ENCODE measurements at regions not wholly inside any gene's neighbourhood (a gene's known extent, or its start where the extent isn't known, plus 50 kb on each side); places are given as distances from the start of the nearest gene placed in this dataset.
"Not testable (repeated sequence)": the region's sequence is repeated elsewhere in the genome, so short reads cannot be mapped to it uniquely, and the experiment has no call there.

DNA sequence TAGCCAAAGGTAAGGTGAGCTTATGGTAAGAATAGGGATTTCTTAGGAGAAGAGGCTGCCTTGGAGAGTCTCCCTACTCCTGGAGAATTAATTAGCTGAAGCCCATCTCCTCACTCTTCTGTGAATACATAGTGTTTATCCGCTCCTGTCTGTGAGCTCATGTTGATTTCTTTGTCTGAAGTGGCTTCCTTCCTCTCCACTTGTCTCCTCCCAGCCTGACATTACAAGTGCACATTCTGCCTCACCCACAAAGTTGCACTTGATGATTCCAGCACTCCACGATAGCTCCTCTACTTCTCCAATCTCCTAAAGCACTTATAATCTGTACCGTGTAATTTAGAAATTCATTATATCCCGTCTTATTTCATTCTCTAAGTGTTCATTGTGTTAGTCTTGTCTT lies 287.2 kb downstream of the QKI start:
- H3K9ac ChIP-seq (ENCODE audit: low read length in 5 of 5) = no peak overlapping the region
- H3K27ac ChIP-seq (ENCODE audit: low read depth, low read length) = no peak overlapping the region
- no peaks in the 10 kb centered on the region for H3K36me3 ChIP-seq (ENCODE audit: control insufficient read depth in 5 of 5, insufficient read depth in 5 of 5, low read length in 5 of 5)
- no peaks in the 10 kb centered on the region for H3K27me3 ChIP-seq (ENCODE audit: control insufficient read depth in 5 of 5, insufficient read depth in 4 of 5, low read length in 5 of 5)
- H3K4me1 ChIP-seq (ENCODE audit: control insufficient read depth in 5 of 5, insufficient read depth in 5 of 5, low read length in 5 of 5) = peaks cover 0 to 11% (median under 1%) of the 10 kb centered on the region in 5 donors
- no peak overlapping the region for H3K4me3 ChIP-seq (ENCODE audit: low read depth in 1 of 5, low read length in 5 of 5)
- no peaks in the 10 kb centered on the region for H3K9me3 ChIP-seq (ENCODE audit: control insufficient read depth in 5 of 5, low read length in 5 of 5)

DNA sequence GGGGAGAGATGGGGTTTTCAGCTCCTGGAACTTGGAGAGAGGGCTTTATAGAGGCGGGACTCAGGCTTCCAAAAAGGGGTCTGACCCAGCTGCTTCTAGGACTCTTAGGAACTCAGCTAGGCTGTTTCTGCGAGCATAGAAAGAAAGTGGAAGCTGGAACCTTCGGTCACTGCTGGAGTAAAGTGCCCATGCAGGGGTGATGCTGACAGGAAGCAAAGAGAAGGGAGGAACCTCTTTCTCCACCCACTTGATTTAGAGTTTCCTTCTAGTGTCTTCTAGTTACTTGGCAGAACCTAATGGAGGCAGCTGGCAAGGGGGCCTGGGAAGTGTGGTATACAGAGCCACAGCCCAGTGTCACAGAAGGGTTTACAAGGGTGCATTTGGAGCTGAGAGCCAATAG lies 283.6 kb downstream of the QKI start:
- H3K27ac ChIP-seq (ENCODE audit: low read depth, low read length) = no peak overlapping the region
- H3K4me3 ChIP-seq (ENCODE audit: low read depth in 1 of 5, low read length in 5 of 5) = no peak overlapping the region
- no peak overlapping the region for H3K9ac ChIP-seq (ENCODE audit: low read length in 5 of 5)
- no peaks in the 10 kb centered on the region for H3K27me3 ChIP-seq (ENCODE audit: control insufficient read depth in 5 of 5, insufficient read depth in 4 of 5, low read length in 5 of 5)
- peaks cover 0 to 10% (median 0%) of the 10 kb centered on the region in 5 donors for H3K4me1 ChIP-seq (ENCODE audit: control insufficient read depth in 5 of 5, insufficient read depth in 5 of 5, low read length in 5 of 5)
- no peaks in the 10 kb centered on the region for H3K9me3 ChIP-seq (ENCODE audit: control insufficient read depth in 5 of 5, low read length in 5 of 5)
- H3K36me3 ChIP-seq (ENCODE audit: control insufficient read depth in 5 of 5, insufficient read depth in 5 of 5, low read length in 5 of 5) = no peaks in the 10 kb centered on the region

DNA sequence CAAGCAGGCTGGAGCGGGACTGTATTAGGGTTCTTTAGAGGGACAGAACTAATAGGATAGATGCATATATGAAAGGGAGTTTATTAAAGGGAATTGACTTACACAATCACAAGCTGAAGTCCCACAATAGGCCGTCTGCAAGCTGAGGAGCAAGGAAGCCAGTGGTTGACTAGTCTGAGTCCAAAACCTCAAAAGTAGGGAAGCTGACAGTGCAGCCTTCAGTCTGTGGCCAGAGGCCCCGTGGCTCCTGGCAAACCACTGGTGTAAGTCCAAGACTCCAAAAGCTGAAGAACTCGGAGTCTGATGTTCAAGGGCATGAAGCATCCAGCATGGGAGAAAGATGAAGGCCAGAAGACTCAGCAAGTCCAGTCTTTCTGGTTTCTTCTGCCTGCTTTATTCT lies 281.8 kb downstream of the QKI start:
- H3K4me1 ChIP-seq (ENCODE audit: control insufficient read depth in 5 of 5, insufficient read depth in 5 of 5, low read length in 5 of 5); H3K27me3 ChIP-seq (ENCODE audit: control insufficient read depth in 5 of 5, insufficient read depth in 4 of 5, low read length in 5 of 5); H3K36me3 ChIP-seq (ENCODE audit: control insufficient read depth in 5 of 5, insufficient read depth in 5 of 5, low read length in 5 of 5); H3K9ac ChIP-seq (ENCODE audit: low read length in 5 of 5); H3K27ac ChIP-seq (ENCODE audit: low read depth, low read length); H3K9me3 ChIP-seq (ENCODE audit: control insufficient read depth in 5 of 5, low read length in 5 of 5); H3K4me3 ChIP-seq (ENCODE audit: low read depth in 1 of 5, low read length in 5 of 5): not testable (repeated sequence)

DNA sequence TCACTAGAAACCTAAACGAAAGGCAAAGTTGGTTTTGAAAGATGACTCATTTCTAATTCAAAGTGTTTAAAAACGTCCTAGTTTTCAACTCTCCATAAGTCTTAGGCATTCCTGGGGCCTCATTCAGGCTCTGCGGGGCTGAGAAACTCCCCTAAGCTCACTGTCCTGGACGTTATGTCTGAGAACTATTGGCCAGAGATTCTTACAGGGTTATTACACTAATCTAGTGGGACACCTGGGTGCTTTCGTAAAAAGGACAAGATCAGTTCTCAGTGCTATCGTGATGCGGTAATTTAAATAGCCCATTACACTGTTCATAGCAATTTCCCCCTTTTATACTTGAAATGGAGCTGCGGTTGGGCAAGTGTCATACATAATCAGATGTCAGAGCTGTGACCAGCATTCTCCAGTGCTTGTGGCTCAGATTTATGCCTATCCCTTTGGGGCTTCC lies 280.9 kb downstream of the QKI start:
- H3K4me1 ChIP-seq (ENCODE audit: control insufficient read depth in 5 of 5, insufficient read depth in 5 of 5, low read length in 5 of 5) = no peaks in the 10 kb centered on the region
- no peaks in the 10 kb centered on the region for H3K27me3 ChIP-seq (ENCODE audit: control insufficient read depth in 5 of 5, insufficient read depth in 4 of 5, low read length in 5 of 5)
- H3K27ac ChIP-seq (ENCODE audit: low read depth, low read length) = no peak overlapping the region
- H3K4me3 ChIP-seq (ENCODE audit: low read depth in 1 of 5, low read length in 5 of 5) = no peak overlapping the region
- no peaks in the 10 kb centered on the region for H3K9me3 ChIP-seq (ENCODE audit: control insufficient read depth in 5 of 5, low read length in 5 of 5)
- H3K36me3 ChIP-seq (ENCODE audit: control insufficient read depth in 5 of 5, insufficient read depth in 5 of 5, low read length in 5 of 5) = no peaks in the 10 kb centered on the region
- H3K9ac ChIP-seq (ENCODE audit: low read length in 5 of 5) = no peak overlapping the region

DNA sequence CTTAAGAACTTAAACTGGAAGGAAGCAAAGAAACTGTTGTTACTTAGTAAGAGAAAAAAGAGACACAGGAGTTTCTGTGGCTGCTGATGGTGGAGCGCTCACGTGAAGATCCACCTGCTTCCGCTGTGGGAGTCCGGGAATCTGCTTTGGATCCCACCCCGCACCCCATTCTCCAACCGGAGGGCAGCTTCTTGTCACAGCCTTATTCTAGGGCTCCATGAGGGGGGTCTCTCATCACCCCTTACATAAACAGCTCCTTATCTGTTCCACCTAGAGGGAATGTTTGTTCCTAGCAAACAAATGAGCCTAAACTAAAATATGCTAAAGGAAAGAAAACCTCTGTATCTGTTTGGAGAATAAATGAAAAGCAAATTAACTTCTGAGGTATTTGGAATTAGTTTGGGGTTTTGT lies 280.5 kb downstream of the QKI start:
- no peak overlapping the region for H3K9ac ChIP-seq (ENCODE audit: low read length in 5 of 5)
- H3K4me3 ChIP-seq (ENCODE audit: low read depth in 1 of 5, low read length in 5 of 5) = no peak overlapping the region
- H3K36me3 ChIP-seq (ENCODE audit: control insufficient read depth in 5 of 5, insufficient read depth in 5 of 5, low read length in 5 of 5) = no peaks in the 10 kb centered on the region
- no peaks in the 10 kb centered on the region for H3K4me1 ChIP-seq (ENCODE audit: control insufficient read depth in 5 of 5, insufficient read depth in 5 of 5, low read length in 5 of 5)
- H3K27ac ChIP-seq (ENCODE audit: low read depth, low read length) = no peak overlapping the region
- no peaks in the 10 kb centered on the region for H3K27me3 ChIP-seq (ENCODE audit: control insufficient read depth in 5 of 5, insufficient read depth in 4 of 5, low read length in 5 of 5)
- no peaks in the 10 kb centered on the region for H3K9me3 ChIP-seq (ENCODE audit: control insufficient read depth in 5 of 5, low read length in 5 of 5)

DNA sequence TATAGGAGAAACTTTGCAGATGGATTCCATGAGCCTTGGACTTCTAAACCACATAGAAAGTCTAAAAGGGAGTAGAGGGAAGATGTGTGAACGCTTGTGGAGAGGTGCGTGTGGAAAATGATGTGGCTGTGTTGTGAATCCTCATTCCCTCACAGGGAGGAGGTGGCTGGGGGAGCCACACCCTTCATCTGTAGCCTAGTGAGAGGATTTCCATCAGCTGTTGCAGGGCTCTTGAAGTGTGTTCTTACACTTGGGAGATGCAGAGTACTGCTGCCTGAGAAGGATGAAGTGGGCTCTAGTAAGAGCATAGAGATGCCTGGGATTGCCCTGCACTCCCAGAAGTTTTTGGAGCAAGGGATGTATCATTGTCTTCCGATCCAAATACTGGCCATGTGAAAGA lies 279.6 kb downstream of the QKI start:
- Histone ChIP-seq H3K36me3 (ENCODE audit: control insufficient read depth in 5 of 5, insufficient read depth in 5 of 5, low read length in 5 of 5) (no peaks in the 10 kb centered on the region), H3K9ac (ENCODE audit: low read length in 5 of 5) (no peak overlapping the region), H3K27me3 (ENCODE audit: control insufficient read depth in 5 of 5, insufficient read depth in 4 of 5, low read length in 5 of 5) (no peaks in the 10 kb centered on the region), H3K27ac (ENCODE audit: low read depth, low read length) (no peak overlapping the region), H3K4me3 (ENCODE audit: low read depth in 1 of 5, low read length in 5 of 5) (no peak overlapping the region), H3K9me3 (ENCODE audit: control insufficient read depth in 5 of 5, low read length in 5 of 5) (no peaks in the 10 kb centered on the region), H3K4me1 (ENCODE audit: control insufficient read depth in 5 of 5, insufficient read depth in 5 of 5, low read length in 5 of 5) (no peaks in the 10 kb centered on the region)

DNA sequence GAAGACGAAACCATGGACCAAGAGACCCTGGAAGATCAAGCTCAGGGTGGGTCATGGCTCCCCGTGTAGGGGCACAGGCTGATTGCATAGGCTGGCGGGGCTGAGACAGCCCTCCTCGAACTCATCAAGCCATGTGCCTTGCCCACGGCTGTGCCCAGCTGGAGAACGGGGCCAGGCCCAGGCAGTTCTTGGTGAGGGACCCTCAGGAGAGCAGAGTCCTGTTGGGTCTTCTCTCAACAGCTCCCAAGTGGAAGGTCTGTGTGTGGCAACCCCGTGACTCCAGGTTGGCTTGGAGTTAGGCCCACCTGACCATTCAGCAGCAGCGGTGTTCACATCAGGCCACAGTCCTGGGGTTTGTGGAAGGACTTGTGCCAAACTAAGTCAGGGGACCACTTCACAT lies 276.5 kb downstream of the QKI start:
- Histone ChIP-seq H3K27me3 (ENCODE audit: control insufficient read depth in 5 of 5, insufficient read depth in 4 of 5, low read length in 5 of 5) (no peaks in the 10 kb centered on the region), H3K9me3 (ENCODE audit: control insufficient read depth in 5 of 5, low read length in 5 of 5) (no peaks in the 10 kb centered on the region), H3K4me1 (ENCODE audit: control insufficient read depth in 5 of 5, insufficient read depth in 5 of 5, low read length in 5 of 5) (peaks cover 0 to 6% (median 0%) of the 10 kb centered on the region in 5 donors), H3K9ac (ENCODE audit: low read length in 5 of 5) (no peak overlapping the region), H3K4me3 (ENCODE audit: low read depth in 1 of 5, low read length in 5 of 5) (no peak overlapping the region), H3K36me3 (ENCODE audit: control insufficient read depth in 5 of 5, insufficient read depth in 5 of 5, low read length in 5 of 5) (no peaks in the 10 kb centered on the region), H3K27ac (ENCODE audit: low read depth, low read length) (no peak overlapping the region)

DNA sequence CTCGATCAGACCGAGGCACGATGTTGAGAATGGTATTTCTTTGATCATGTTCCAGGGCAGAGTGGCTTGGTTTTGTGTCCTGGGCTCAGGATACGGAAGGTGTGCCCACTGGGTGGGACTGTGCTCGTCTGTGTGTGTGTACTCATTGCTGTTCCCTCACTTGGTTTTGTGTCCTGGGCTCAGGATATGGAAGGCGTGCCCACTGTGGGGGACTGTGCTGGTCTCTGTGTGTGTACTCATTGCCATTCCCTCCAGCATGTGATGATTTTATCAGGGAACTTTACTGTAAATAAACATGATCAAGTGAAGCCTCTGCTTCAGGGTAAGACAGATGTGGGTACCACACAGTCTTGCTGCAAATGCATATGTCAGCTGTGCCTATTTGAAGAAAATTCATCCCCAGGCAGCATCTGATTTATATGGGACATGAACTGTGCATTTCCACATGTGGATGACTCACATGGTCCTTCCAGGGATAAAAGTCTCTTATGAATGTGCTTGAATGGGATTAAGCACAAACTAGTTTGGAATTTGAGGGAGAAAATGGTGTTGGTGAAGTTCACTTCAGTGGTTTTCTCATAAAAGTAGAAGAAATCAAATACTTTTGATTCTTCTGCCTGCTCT lies 274.3 kb downstream of the QKI start:
- peaks cover 0 to under 1% (median 0%) of the 10 kb centered on the region in 5 donors for H3K9me3 ChIP-seq (ENCODE audit: control insufficient read depth in 5 of 5, low read length in 5 of 5)
- no peaks in the 10 kb centered on the region for H3K27me3 ChIP-seq (ENCODE audit: control insufficient read depth in 5 of 5, insufficient read depth in 4 of 5, low read length in 5 of 5)
- H3K36me3 ChIP-seq (ENCODE audit: control insufficient read depth in 5 of 5, insufficient read depth in 5 of 5, low read length in 5 of 5) = no peaks in the 10 kb centered on the region
- no peak overlapping the region for H3K4me3 ChIP-seq (ENCODE audit: low read depth in 1 of 5, low read length in 5 of 5)
- H3K27ac ChIP-seq (ENCODE audit: low read depth, low read length) = no peak overlapping the region
- no peak overlapping the region for H3K9ac ChIP-seq (ENCODE audit: low read length in 5 of 5)
- peaks cover 0 to 6% (median 0%) of the 10 kb centered on the region in 5 donors for H3K4me1 ChIP-seq (ENCODE audit: control insufficient read depth in 5 of 5, insufficient read depth in 5 of 5, low read length in 5 of 5)

DNA sequence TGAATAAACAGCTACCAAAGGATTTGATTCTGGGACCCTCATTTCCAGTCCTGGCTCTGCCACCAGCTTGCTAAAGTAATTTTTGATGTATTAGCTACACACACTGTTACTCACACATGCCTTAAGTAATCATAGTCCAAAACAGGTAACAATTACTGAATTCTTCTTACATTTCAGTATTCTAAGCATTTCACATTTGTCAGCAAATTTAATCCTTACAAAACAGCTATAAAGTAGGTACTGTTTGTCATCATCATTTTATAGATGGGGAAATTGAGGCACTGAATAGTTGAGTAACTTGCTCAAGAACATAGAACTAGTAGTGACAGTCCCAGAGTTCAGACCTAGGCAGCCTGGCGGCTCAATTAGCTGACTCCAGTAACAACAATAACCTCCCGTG lies 272.6 kb downstream of the QKI start:
- peaks cover 0 to 6% (median 0%) of the 10 kb centered on the region in 5 donors for H3K4me1 ChIP-seq (ENCODE audit: control insufficient read depth in 5 of 5, insufficient read depth in 5 of 5, low read length in 5 of 5)
- no peak overlapping the region for H3K27ac ChIP-seq (ENCODE audit: low read depth, low read length)

DNA sequence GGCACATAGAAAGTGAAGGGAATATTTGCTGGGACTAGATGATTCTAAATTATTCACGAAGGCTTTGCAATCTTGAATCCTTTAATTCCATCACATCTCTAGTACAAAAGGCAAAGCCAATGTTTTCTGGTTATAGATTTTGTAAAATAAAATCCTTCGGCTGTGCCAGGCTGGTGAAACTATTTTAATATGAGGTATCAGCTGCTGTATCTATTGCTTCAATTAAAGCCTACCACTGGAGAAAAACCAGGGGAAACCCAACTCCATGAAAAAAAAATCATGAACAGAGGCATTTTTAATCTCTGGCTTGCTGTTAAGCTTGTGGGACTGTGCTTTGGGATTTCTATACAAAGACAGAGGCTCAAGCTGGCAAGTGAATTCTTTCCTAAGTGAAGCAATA lies 271.8 kb downstream of the QKI start:
- H3K27ac ChIP-seq (ENCODE audit: low read depth, low read length) = no peak overlapping the region
- no peaks in the 10 kb centered on the region for H3K27me3 ChIP-seq (ENCODE audit: control insufficient read depth in 5 of 5, insufficient read depth in 4 of 5, low read length in 5 of 5)
- no peak overlapping the region for H3K4me3 ChIP-seq (ENCODE audit: low read depth in 1 of 5, low read length in 5 of 5)
- peaks cover 0 to 6% (median 0%) of the 10 kb centered on the region in 5 donors for H3K4me1 ChIP-seq (ENCODE audit: control insufficient read depth in 5 of 5, insufficient read depth in 5 of 5, low read length in 5 of 5)
- no peak overlapping the region for H3K9ac ChIP-seq (ENCODE audit: low read length in 5 of 5)
- peaks cover 0 to 3% (median 0%) of the 10 kb centered on the region in 5 donors for H3K9me3 ChIP-seq (ENCODE audit: control insufficient read depth in 5 of 5, low read length in 5 of 5)
- H3K36me3 ChIP-seq (ENCODE audit: control insufficient read depth in 5 of 5, insufficient read depth in 5 of 5, low read length in 5 of 5) = no peaks in the 10 kb centered on the region

More for the DNA sequence above, 272.6 kb downstream of the QKI start:
- H3K9ac ChIP-seq (ENCODE audit: low read length in 5 of 5) = no peak overlapping the region
- H3K36me3 ChIP-seq (ENCODE audit: control insufficient read depth in 5 of 5, insufficient read depth in 5 of 5, low read length in 5 of 5) = no peaks in the 10 kb centered on the region
- no peak overlapping the region for H3K4me3 ChIP-seq (ENCODE audit: low read depth in 1 of 5, low read length in 5 of 5)
- no peaks in the 10 kb centered on the region for H3K27me3 ChIP-seq (ENCODE audit: control insufficient read depth in 5 of 5, insufficient read depth in 4 of 5, low read length in 5 of 5)
- peaks cover 0 to 3% (median 0%) of the 10 kb centered on the region in 5 donors for H3K9me3 ChIP-seq (ENCODE audit: control insufficient read depth in 5 of 5, low read length in 5 of 5)

Measured in subcutaneous abdominal adipose tissue (tissue), 5 donors.